Natural killer cell (primary cell): ENCODE measurements at regions not wholly inside any gene's neighbourhood (a gene's known extent, or its start where the extent isn't known, plus 50 kb on each side); places are given as distances from the start of the nearest gene placed in this dataset.

Experiments
- ATAC-seq, 3 donors: fragments of 150-1000 bp in 2 of 3; fragments of 200-7000 bp in 1 of 3; cut with Tn5 transposase; 1 replicate in 1 of 3; 2 replicates in 2 of 3; pipeline ENCODE4 v1.10.0; 2021; ENCODE audit warnings: mild to moderate bottlenecking in 2 of 3, moderate library complexity in 2 of 3
- DNase-seq, 2 donors: peaks; one replicate each; pipeline versions ENCODE4 v3.0.0 to v3.0.0-alpha.2; 2013 to 2021; ENCODE audit warnings: mixed read lengths in 1 of 2
- H3K27ac ChIP-seq: one replicate; pipeline ENCODE4 v1.5.1; 2013; ENCODE audit warnings: mild to moderate bottlenecking, low read length
- H3K27me3 ChIP-seq: one replicate; pipeline ENCODE4 v1.6.1; 2013; ENCODE audit warnings: low read length; ENCODE audit not compliant: control insufficient read depth, insufficient read depth
- H3K36me3 ChIP-seq: one replicate; pipeline ENCODE4 v1.6.1; 2013; ENCODE audit warnings: low read length; ENCODE audit not compliant: control insufficient read depth, insufficient read depth
- H3K4me1 ChIP-seq: one replicate; pipeline ENCODE4 v1.6.1; 2013; ENCODE audit warnings: low read length; ENCODE audit not compliant: control insufficient read depth, insufficient read depth
- H3K4me3 ChIP-seq: one replicate; pipeline ENCODE4 v1.5.1; 2013; ENCODE audit warnings: low read length
- H3K9me3 ChIP-seq: one replicate; pipeline ENCODE4 v1.6.1; 2013; ENCODE audit warnings: low read length; ENCODE audit not compliant: control insufficient read depth, insufficient read depth
- H3K27ac Mint-ChIP-seq, 2 donors: one replicate each; pipeline ENCODE4 v1.8.0; 2022; ENCODE audit warnings: mild to moderate bottlenecking in 2 of 2, mixed read lengths in 2 of 2, moderate library complexity in 1 of 2
- H3K27me3 Mint-ChIP-seq, 2 donors: one replicate each; pipeline ENCODE4 v1.8.0; 2022; ENCODE audit warnings: low read depth in 2 of 2, mixed read lengths in 2 of 2
- H3K36me3 Mint-ChIP-seq: one replicate; pipeline ENCODE4 v1.8.0; 2022; ENCODE audit warnings: mixed read lengths
- H3K4me1 Mint-ChIP-seq, 2 donors: one replicate each; pipeline ENCODE4 v1.8.0; 2022; ENCODE audit warnings: mixed read lengths in 2 of 2
- H3K4me3 Mint-ChIP-seq: one replicate; pipeline ENCODE4 v1.8.0; 2022; ENCODE audit warnings: mild to moderate bottlenecking, moderate library complexity, mixed read lengths
- H3K9me3 Mint-ChIP-seq, 2 donors: one replicate each; pipeline ENCODE4 v1.8.0; 2022; ENCODE audit warnings: mixed read lengths in 2 of 2
- CTCF ChIP-seq: fragments of 200-600 bp; IDR thresholded peaks from one replicate; pipeline ENCODE4 v1.8.0; 2022; ENCODE audit warnings: antibody characterized with exemption
- WGBS: methylation state at CpG from one replicate; pipeline ENCODE4 v1.1.7; 2013; ENCODE audit warnings: missing lambda C conversion rate; ENCODE audit not compliant: insufficient coverage; 5-methylcytosine and 5-hydroxymethylcytosine counted together
- intact Hi-C: fragments of 100-400 bp; cut with micrococcal nuclease; formaldehyde crosslinking; loops from one replicate; pipeline ENCODE4 v1.14.2; 2022

GRCh38 chr6:144834426-144835038, 549.4 kb downstream of the UTRN start:
- Mint-ChIP-seq H3K27ac (peak overlapping the region; percentile 3 to 30), H3K27me3 (no peaks in the 10 kb centered on the region), H3K9me3 (no peaks in the 10 kb centered on the region), H3K4me3 (no peak overlapping the region), H3K36me3 (peaks cover 31% of the 10 kb centered on the region), H3K4me1 (peaks cover 16 to 19% of the 10 kb centered on the region in 2 donors)
- DNase-seq (no peak), ATAC-seq (no peak)
- intact Hi-C loops = no loop called here
- Histone ChIP-seq H3K27ac (no peak overlapping the region), H3K36me3 (peaks cover 78% of the 10 kb centered on the region), H3K4me3 (no peak overlapping the region), H3K4me1 (no peaks in the 10 kb centered on the region), H3K27me3 (no peaks in the 10 kb centered on the region), H3K9me3 (no peaks in the 10 kb centered on the region)
- 98% methylated on average over 6 of the region's 6 CpGs for WGBS
- no peak for TF ChIP-seq CTCF

GRCh38 chr6:144835322-144835973, 550.3 kb downstream of the UTRN start:
- H3K9me3 ChIP-seq = no peaks in the 10 kb centered on the region
- Mint-ChIP-seq H3K27me3 (no peaks in the 10 kb centered on the region), H3K9me3 (no peaks in the 10 kb centered on the region), H3K36me3 (peaks cover 32% of the 10 kb centered on the region), H3K4me3 (no peak overlapping the region), H3K27ac (peak overlapping the region; percentile 3 to 24), H3K4me1 (peaks cover 16 to 19% of the 10 kb centered on the region in 2 donors)
- WGBS = 97% methylated on average over 5 of the region's 6 CpGs
- H3K36me3 ChIP-seq = peaks cover 77% of the 10 kb centered on the region
- intact Hi-C loops = no loop called here
- DNase-seq (no peak), ATAC-seq (no peak)
- H3K4me3 ChIP-seq = no peak overlapping the region
- H3K27ac ChIP-seq = no peak overlapping the region
- no peaks in the 10 kb centered on the region for H3K4me1 ChIP-seq
- no peak for TF ChIP-seq CTCF
- H3K27me3 ChIP-seq = no peaks in the 10 kb centered on the region

- H3K9me3 Mint-ChIP-seq = no peaks in the 10 kb centered on the region
- Histone ChIP-seq H3K27ac (no peak overlapping the region), H3K27me3 (no peaks in the 10 kb centered on the region), H3K9me3 (no peaks in the 10 kb centered on the region), H3K4me1 (no peaks in the 10 kb centered on the region), H3K36me3 (peaks cover 90% of the 10 kb centered on the region), H3K4me3 (no peak overlapping the region)
- intact Hi-C loops = no loop called here
- no peak overlapping the region for H3K4me3 Mint-ChIP-seq
- DNase-seq (no peak), ATAC-seq (no peak)
- TF ChIP-seq CTCF = no peak
- 98% methylated on average over 9 of the region's 10 CpGs for WGBS
- peak overlapping the region in 1 of 2 donors; percentile 14 for H3K27ac Mint-ChIP-seq
- no peaks in the 10 kb centered on the region for H3K27me3 Mint-ChIP-seq
- peaks cover under 1 to 6% of the 10 kb centered on the region in 2 donors for H3K4me1 Mint-ChIP-seq
- peaks cover 29% of the 10 kb centered on the region for H3K36me3 Mint-ChIP-seq
Observed at GRCh38 chr6:144840619-144841018, 555.5 kb downstream of the UTRN start.

- ATAC-seq (no peak), DNase-seq (no peak)
- Histone ChIP-seq H3K9me3 (no peaks in the 10 kb centered on the region), H3K27ac (no peak overlapping the region), H3K4me1 (no peaks in the 10 kb centered on the region), H3K27me3 (no peaks in the 10 kb centered on the region), H3K36me3 (peaks cover 80% of the 10 kb centered on the region), H3K4me3 (no peak overlapping the region)
- no peak for TF ChIP-seq CTCF
- WGBS = no CpG with 5 or more reads among the region's 1 CpG
- H3K4me3 Mint-ChIP-seq = no peak overlapping the region
- peaks cover 13% of the 10 kb centered on the region for H3K36me3 Mint-ChIP-seq
- H3K27ac Mint-ChIP-seq = peak overlapping the region in 1 of 2 donors; percentile 29
- peaks cover 11 to 26% of the 10 kb centered on the region in 2 donors for H3K4me1 Mint-ChIP-seq
- H3K27me3 Mint-ChIP-seq = no peaks in the 10 kb centered on the region
- no peaks in the 10 kb centered on the region for H3K9me3 Mint-ChIP-seq
- intact Hi-C loops = no loop called here
Observed at GRCh38 chr6:144843701-144844100, 558.6 kb downstream of the UTRN start.
